AG04450 (cell line): ENCODE measurements at regions not wholly inside any gene's neighbourhood (a gene's known extent, or its start where the extent isn't known, plus 50 kb on each side); places are given as distances from the start of the nearest gene placed in this dataset.

Experiments
- CTCF ChIA-PET: fragments of 300-600, 350-600 bp; formaldehyde crosslinking; extraction: SDS; loops from one replicate; lab custom pipeline; 2022; ENCODE audit warnings: antibody characterized with exemption, inconsistent platforms; lab: Charles Lee
- POLR2A ChIA-PET: fragments of 350-600 bp; formaldehyde crosslinking; extraction: SDS; loops from one replicate; lab custom pipeline; 2021; ENCODE audit warnings: antibody characterized with exemption, inconsistent platforms; lab: Yijun Ruan, JAX
- DNase-seq: peaks from one replicate; pipeline ENCODE4 v3.0.0-alpha.2; 2011; ENCODE audit warnings: low read depth, low spot score
- H3K27ac ChIP-seq: one replicate; pipeline ENCODE4 v1.5.1; 2012; ENCODE audit warnings: low read depth, low read length, control low read depth
- H3K27me3 ChIP-seq: one replicate; pipeline ENCODE4 v1.6.0; 2012; ENCODE audit warnings: low read length; ENCODE audit not compliant: control insufficient read depth, insufficient read depth
- H3K4me3 ChIP-seq: 2 replicates; pipeline ENCODE4 v1.5.1; 2011; ENCODE audit warnings: mild to moderate bottlenecking, low read depth, low read length, control low read depth
- H3K9me3 ChIP-seq: 2 replicates; pipeline ENCODE4 v1.5.1; 2012; ENCODE audit warnings: low read length; ENCODE audit not compliant: control insufficient read depth, insufficient read depth
- CTCF ChIP-seq: IDR thresholded peaks from 2 replicates; pipeline ENCODE4 v1.5.1; 2011; ENCODE audit warnings: low read depth, low read length, control low read depth, inconsistent platforms

- Histone ChIP-seq H3K4me3 (no peak overlapping the region), H3K27me3 (no peaks in the 10 kb centered on the region), H3K27ac (no peak overlapping the region), H3K9me3 (no peaks in the 10 kb centered on the region)
- no peak for TF ChIP-seq CTCF
- ChIA-PET CTCF (no interaction called here), POLR2A (no interaction called here)
- no peak for DNase-seq
Observed at GRCh38 chr6:18920701-18921100, 533.6 kb downstream of the RNF144B start.

GRCh38 chr6:18931086-18931485, 543.9 kb downstream of the RNF144B start:
- TF ChIP-seq CTCF: no peak
- no peaks in the 10 kb centered on the region for H3K9me3 ChIP-seq
- no peak for DNase-seq
- ChIA-PET CTCF (no interaction called here), POLR2A (no interaction called here)
- H3K27ac ChIP-seq: no peak overlapping the region
- H3K27me3 ChIP-seq: no peaks in the 10 kb centered on the region
- H3K4me3 ChIP-seq: no peak overlapping the region

- H3K9me3 ChIP-seq: no peaks in the 10 kb centered on the region
- POLR2A ChIA-PET: no interaction called here
- no peak for TF ChIP-seq CTCF
- no peaks in the 10 kb centered on the region for H3K27me3 ChIP-seq
- H3K4me3 ChIP-seq: no peak overlapping the region
- no peak for DNase-seq
- no peak overlapping the region for H3K27ac ChIP-seq
- CTCF ChIA-PET: no interaction called here
Observed at GRCh38 chr6:18958146-18958545, 571.0 kb downstream of the RNF144B start.

GRCh38 chr6:18961566-18961965, 574.4 kb downstream of the RNF144B start:
- no peak overlapping the region for H3K27ac ChIP-seq
- ChIA-PET CTCF (no interaction called here), POLR2A (no interaction called here)
- DNase-seq: no peak
- H3K4me3 ChIP-seq: no peak overlapping the region
- no peaks in the 10 kb centered on the region for H3K9me3 ChIP-seq
- TF ChIP-seq CTCF: no peak
- H3K27me3 ChIP-seq: no peaks in the 10 kb centered on the region

GRCh38 chr6:18962361-18962905, 575.3 kb downstream of the RNF144B start:
- TF ChIP-seq CTCF: no peak
- Histone ChIP-seq H3K27me3 (no peaks in the 10 kb centered on the region), H3K27ac (no peak overlapping the region), H3K9me3 (no peaks in the 10 kb centered on the region), H3K4me3 (no peak overlapping the region)
- CTCF ChIA-PET: no interaction called here
- DNase-seq: no peak
- POLR2A ChIA-PET: no interaction called here
